GM13977 (cell line): ENCODE measurements at regions not wholly inside any gene's neighbourhood (a gene's known extent, or its start where the extent isn't known, plus 50 kb on each side); places are given as distances from the start of the nearest gene placed in this dataset.
"Not testable (repeated sequence)": the region's sequence is repeated elsewhere in the genome, so short reads cannot be mapped to it uniquely, and the experiment has no call there.

ENCODE experiments used
- DNase-seq: peaks from one replicate; pipeline ENCODE4 v3.0.0; 2012; ENCODE audit warnings: low spot score
- CTCF ChIP-seq: IDR thresholded peaks from 2 replicates; pipeline ENCODE4 v1.5.1; 2012; ENCODE audit warnings: mild to moderate bottlenecking, control low read depth; ENCODE audit not compliant: insufficient read depth; ENCODE audit errors: extremely low read depth, missing control alignments
- in situ Hi-C: fragments of 300-500 bp; cut with MboI; formaldehyde crosslinking; loops from one replicate; pipeline ENCODE4 v1.12.0; 2022; ENCODE audit warnings: low sequenced_read_pairs, low pct_unique_long_range_greater_than_20kb, mixed read lengths, inconsistent platforms; ENCODE audit not compliant: unreplicated experiment

- in situ Hi-C loops, result no loop called here
- DNase-seq, result no peak
- no peak for TF ChIP-seq CTCF
Measured at GRCh38 chr4:34289489-34289888, 1954.8 kb downstream of the ARAP2 start.

- TF ChIP-seq CTCF, result no peak
- in situ Hi-C loops, result no loop called here
- no peak for DNase-seq
Measured at GRCh38 chr4:34289962-34290361, 1954.4 kb downstream of the ARAP2 start.

GRCh38 chr4:34293459-34293858, 1950.9 kb downstream of the ARAP2 start:
- TF ChIP-seq CTCF, result no peak
- in situ Hi-C loops, result no loop called here
- DNase-seq, result no peak

GRCh38 chr4:34309383-34309906, 1934.9 kb downstream of the ARAP2 start:
- in situ Hi-C loops, result no loop called here
- TF ChIP-seq CTCF, result no peak
- no peak for DNase-seq

- in situ Hi-C loops, result no loop called here
- TF ChIP-seq CTCF, result no peak
- DNase-seq, result no peak
Measured at GRCh38 chr4:34318773-34319172, 1925.5 kb downstream of the ARAP2 start.

- no peak for DNase-seq
- no peak for TF ChIP-seq CTCF
- in situ Hi-C loops, result no loop called here
Measured at GRCh38 chr4:34323549-34324320, 1920.6 kb downstream of the ARAP2 start.

GRCh38 chr4:34328939-34329338, 1915.4 kb downstream of the ARAP2 start:
- no peak for TF ChIP-seq CTCF
- in situ Hi-C loops, result no loop called here
- DNase-seq, result no peak

GRCh38 chr4:34335156-34335555, 1909.2 kb downstream of the ARAP2 start:
- in situ Hi-C loops, DNase-seq: not testable (repeated sequence)

GRCh38 chr4:34335556-34335955, 1908.8 kb downstream of the ARAP2 start:
- in situ Hi-C loops, DNase-seq: not testable (repeated sequence)
